ENCODE measurements at regions not wholly inside any gene's neighbourhood (a gene's known extent, or its start where the extent isn't known, plus 50 kb on each side); places are given as distances from the start of the nearest gene placed in this dataset.

DNA sequence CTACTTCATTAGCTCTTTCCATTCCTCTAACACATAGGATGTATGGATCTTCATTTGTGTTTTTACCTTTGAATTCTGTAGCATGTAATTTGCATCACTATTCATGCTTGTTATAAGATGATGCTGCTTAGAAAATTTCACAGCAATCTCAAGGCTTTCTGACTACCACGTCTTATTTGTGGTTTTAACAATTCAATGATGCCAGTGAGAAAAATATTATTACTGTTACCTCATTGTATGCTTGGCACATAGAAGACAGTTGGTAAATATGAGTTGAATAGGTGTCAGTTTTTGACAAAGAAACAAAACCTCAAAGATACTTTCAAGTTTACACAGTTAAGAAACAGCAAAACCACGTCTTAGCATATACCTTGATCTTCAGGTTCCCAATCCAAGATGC, 428.6 kb downstream of the TFAP2A start:
- H3K9me3 Mint-ChIP-seq, result peaks cover 4% of the 10 kb centered on the region
- H3K27ac Mint-ChIP-seq, result no peak overlapping the region
- no peak for ATAC-seq (replicated peaks)

GRCh38 chr6:9985481-9985880, 429.4 kb downstream of the TFAP2A start:
- H3K27me3 Mint-ChIP-seq, result no peaks in the 10 kb centered on the region
- H3K36me3 Mint-ChIP-seq (ENCODE audit: low read depth), result no peaks in the 10 kb centered on the region
- no peak for ATAC-seq (replicated peaks)
- H3K4me3 Mint-ChIP-seq, result no peak overlapping the region
- no peak overlapping the region for H3K27ac Mint-ChIP-seq
- H3K4me1 Mint-ChIP-seq, result no peaks in the 10 kb centered on the region
- peaks cover 5% of the 10 kb centered on the region for H3K9me3 Mint-ChIP-seq

More for the DNA sequence above, 428.6 kb downstream of the TFAP2A start:
- Mint-ChIP-seq H3K4me1 (no peaks in the 10 kb centered on the region), H3K36me3 (ENCODE audit: low read depth) (no peaks in the 10 kb centered on the region), H3K27me3 (no peaks in the 10 kb centered on the region), H3K4me3 (no peak overlapping the region)

DNA sequence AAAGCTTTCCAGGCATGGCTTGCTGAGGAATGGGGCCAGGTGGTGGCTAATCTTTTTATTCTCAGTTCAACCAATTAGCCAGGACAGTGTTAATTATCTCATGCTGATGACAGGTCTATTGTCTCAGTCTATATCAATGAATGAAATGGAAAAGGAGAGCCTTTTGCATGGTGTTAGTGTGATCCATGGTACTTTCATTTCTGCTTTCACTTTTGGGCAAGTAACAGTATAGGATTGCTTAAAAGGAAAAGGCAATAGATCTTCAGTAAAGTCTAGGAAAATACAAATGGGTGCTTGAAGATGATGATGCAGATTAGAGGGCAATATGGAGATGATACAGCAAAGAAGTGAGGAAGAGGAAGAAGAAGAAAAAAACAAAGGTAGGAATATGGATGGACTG, 430.3 kb downstream of the TFAP2A start:
- H3K9me3 Mint-ChIP-seq, result peaks cover 5% of the 10 kb centered on the region
- H3K27me3 Mint-ChIP-seq, result no peaks in the 10 kb centered on the region
- no peak overlapping the region for H3K27ac Mint-ChIP-seq
- no peak overlapping the region for H3K4me3 Mint-ChIP-seq
- H3K36me3 Mint-ChIP-seq (ENCODE audit: low read depth), result no peaks in the 10 kb centered on the region
- ATAC-seq (replicated peaks), result no peak
- H3K4me1 Mint-ChIP-seq, result no peaks in the 10 kb centered on the region

DNA sequence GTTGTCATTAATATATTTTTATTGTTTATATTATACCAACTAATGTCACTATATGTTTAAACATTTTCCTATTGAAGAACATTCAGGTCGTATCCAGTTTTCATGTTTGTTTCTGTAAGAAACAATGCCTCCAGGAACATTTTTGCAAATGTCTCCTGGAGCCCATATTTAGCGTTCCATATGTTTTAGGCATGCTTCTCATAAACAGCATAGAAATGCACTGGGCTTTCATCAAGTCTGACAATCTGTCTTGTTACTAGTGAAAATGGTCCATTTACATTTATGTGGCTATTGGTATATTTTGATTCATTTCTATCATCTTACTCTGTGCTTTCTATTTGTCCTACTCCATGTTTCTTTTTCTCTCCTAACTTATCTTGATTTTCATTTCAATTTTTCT, 431.7 kb downstream of the TFAP2A start:
- Mint-ChIP-seq H3K27me3 (no peaks in the 10 kb centered on the region), H3K36me3 (ENCODE audit: low read depth) (no peaks in the 10 kb centered on the region), H3K27ac (no peak overlapping the region), H3K4me3 (no peak overlapping the region), H3K4me1 (no peaks in the 10 kb centered on the region), H3K9me3 (peaks cover 5% of the 10 kb centered on the region)
- ATAC-seq (replicated peaks), result no peak

- no peak for ATAC-seq (replicated peaks)
- H3K27me3 Mint-ChIP-seq, result no peaks in the 10 kb centered on the region
- peaks cover 5% of the 10 kb centered on the region for H3K9me3 Mint-ChIP-seq
- H3K36me3 Mint-ChIP-seq (ENCODE audit: low read depth), result no peaks in the 10 kb centered on the region
- no peaks in the 10 kb centered on the region for H3K4me1 Mint-ChIP-seq
- H3K27ac Mint-ChIP-seq, result no peak overlapping the region
- no peak overlapping the region for H3K4me3 Mint-ChIP-seq
Observed at GRCh38 chr6:9982215-9982614, 432.7 kb downstream of the TFAP2A start.

DNA sequence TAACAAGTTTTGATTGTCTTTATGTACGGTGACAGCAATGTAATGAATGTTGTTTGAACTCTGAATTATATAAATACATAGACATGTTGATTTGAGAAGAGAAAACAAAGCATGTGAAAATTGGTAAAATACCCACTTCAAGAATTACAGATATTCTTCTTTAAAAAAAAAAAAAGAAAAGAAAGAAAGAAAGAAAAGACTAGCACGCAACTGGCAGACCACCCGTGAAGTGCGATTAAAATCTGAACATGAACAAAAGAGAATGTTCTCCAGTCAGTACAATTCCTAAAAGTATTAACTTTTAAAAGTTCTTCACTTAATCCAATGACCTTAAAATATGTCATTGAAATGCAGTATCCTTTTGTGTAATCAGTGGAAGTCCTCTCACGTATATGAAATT, 434.9 kb downstream of the TFAP2A start:
- no peaks in the 10 kb centered on the region for H3K4me1 Mint-ChIP-seq
- no peak overlapping the region for H3K27ac Mint-ChIP-seq
- no peaks in the 10 kb centered on the region for H3K36me3 Mint-ChIP-seq (ENCODE audit: low read depth)
- H3K4me3 Mint-ChIP-seq, result no peak overlapping the region
- ATAC-seq (replicated peaks), result no peak
- H3K27me3 Mint-ChIP-seq, result no peaks in the 10 kb centered on the region
- H3K9me3 Mint-ChIP-seq, result peaks cover 13% of the 10 kb centered on the region

DNA sequence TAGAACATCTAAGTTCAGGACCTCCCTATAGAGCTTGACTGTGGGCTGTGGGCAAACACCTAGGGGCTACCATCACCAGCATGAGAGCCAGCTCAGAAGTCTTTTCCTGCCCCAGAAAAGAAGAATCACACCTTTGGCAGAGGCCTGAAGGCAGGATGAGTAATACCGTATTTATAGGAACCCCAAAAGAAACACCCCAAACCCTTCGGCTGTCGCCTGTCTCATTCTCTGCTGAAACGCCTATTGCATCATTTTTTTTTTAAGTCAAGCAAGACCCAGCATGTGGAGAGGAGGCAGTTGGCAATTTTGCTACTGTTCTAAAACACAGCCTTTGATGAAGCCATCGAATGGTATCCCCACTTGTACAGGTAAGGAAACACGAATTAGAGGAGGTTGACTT, 436.4 kb downstream of the TFAP2A start:
- no peaks in the 10 kb centered on the region for H3K4me1 Mint-ChIP-seq
- no peaks in the 10 kb centered on the region for H3K27me3 Mint-ChIP-seq
- H3K27ac Mint-ChIP-seq, result no peak overlapping the region
- no peak for ATAC-seq (replicated peaks)
- no peaks in the 10 kb centered on the region for H3K36me3 Mint-ChIP-seq (ENCODE audit: low read depth)
- peaks cover 13% of the 10 kb centered on the region for H3K9me3 Mint-ChIP-seq
- no peak overlapping the region for H3K4me3 Mint-ChIP-seq

GRCh38 chr6:9977411-9977810, 437.5 kb downstream of the TFAP2A start:
- no peak for ATAC-seq (replicated peaks)
- Mint-ChIP-seq H3K27ac (no peak overlapping the region), H3K36me3 (ENCODE audit: low read depth) (no peaks in the 10 kb centered on the region), H3K4me1 (no peaks in the 10 kb centered on the region), H3K27me3 (no peaks in the 10 kb centered on the region), H3K4me3 (no peak overlapping the region), H3K9me3 (peaks cover 13% of the 10 kb centered on the region)

- Mint-ChIP-seq H3K27me3 (no peaks in the 10 kb centered on the region), H3K36me3 (ENCODE audit: low read depth) (no peaks in the 10 kb centered on the region), H3K9me3 (no peaks in the 10 kb centered on the region), H3K27ac (no peak overlapping the region), H3K4me3 (no peak overlapping the region), H3K4me1 (no peaks in the 10 kb centered on the region)
- no peak for ATAC-seq (replicated peaks)
Observed at GRCh38 chr6:9961646-9962045, 453.2 kb downstream of the TFAP2A start.

DNA sequence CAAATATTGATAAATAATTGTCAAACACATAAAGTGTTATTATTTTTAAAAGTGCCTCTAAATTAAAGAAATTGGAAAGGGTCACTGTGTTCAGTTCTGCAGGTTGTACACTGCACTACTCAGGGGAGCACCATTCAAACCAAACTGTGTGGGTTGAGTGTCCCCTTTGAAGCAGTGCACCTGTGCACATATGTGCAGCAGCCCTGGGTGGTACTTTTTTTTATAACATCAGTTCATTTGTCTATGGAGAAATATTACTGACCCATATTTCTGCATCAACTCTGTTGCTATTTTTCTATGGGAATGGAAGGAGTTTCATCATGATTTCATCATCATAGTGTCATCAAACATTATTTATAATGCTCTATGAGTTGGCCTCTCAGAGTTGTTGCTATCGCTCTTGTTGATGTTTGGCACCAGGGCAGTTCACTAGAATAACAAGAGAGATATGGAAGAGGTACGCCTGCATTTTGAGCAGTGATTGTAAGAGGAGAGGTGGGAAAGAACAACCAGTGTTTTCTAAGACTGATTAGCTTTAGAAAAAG, 457.6 kb downstream of the TFAP2A start:
- no peak overlapping the region for H3K27ac Mint-ChIP-seq
- no peaks in the 10 kb centered on the region for H3K4me1 Mint-ChIP-seq
- no peak for ATAC-seq (replicated peaks)

DNA sequence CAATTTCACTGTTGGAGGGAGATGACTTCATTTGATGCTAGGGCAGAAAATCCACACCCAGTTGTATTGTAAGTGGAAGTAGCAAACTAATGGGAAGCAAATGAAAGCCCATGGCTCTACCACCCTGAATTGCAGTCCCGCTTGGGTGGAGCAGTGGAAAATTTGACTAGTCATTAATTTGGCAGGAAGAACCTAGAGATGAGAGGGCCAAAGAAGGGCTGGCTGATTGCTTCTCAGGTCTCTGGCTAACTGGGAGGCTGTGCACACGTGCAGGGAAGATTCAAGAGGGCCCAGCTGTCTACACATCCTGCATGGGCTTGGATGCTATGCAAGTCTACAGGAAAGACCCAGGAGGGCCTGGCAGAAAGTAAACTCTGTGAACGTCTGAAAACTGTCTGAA, 466.2 kb downstream of the TFAP2A start:
- Mint-ChIP-seq H3K4me3 (no peak overlapping the region), H3K36me3 (ENCODE audit: low read depth) (no peaks in the 10 kb centered on the region), H3K9me3 (peaks cover 8% of the 10 kb centered on the region), H3K27ac (no peak overlapping the region), H3K27me3 (no peaks in the 10 kb centered on the region), H3K4me1 (no peaks in the 10 kb centered on the region)
- ATAC-seq (replicated peaks), result no peak

More for the DNA sequence above, 457.6 kb downstream of the TFAP2A start:
- H3K36me3 Mint-ChIP-seq (ENCODE audit: low read depth), result no peaks in the 10 kb centered on the region
- H3K9me3 Mint-ChIP-seq, result peaks cover 8% of the 10 kb centered on the region
- no peaks in the 10 kb centered on the region for H3K27me3 Mint-ChIP-seq
- no peak overlapping the region for H3K4me3 Mint-ChIP-seq

DNA sequence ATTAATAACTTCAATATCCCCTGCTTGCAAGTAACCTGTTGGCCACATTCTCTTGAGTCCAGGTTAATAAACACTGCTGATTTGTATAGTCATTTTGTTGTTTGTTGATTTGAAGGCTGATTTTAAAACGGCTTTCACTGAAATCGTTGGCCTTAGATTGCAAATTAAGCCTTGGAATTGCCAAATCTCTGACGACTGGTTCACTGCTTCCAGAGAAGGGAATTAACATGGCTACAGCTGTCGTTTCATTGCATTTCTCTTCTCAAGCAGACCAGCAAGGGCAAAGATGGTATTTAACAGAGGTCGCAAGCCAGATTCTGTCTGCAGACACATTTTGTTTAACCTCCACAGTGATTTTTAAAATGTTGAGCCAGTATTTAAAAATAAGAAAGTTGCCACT, 470.9 kb downstream of the TFAP2A start:
- H3K4me3 Mint-ChIP-seq, result no peak overlapping the region
- no peaks in the 10 kb centered on the region for H3K27me3 Mint-ChIP-seq
- H3K27ac Mint-ChIP-seq, result no peak overlapping the region
- H3K36me3 Mint-ChIP-seq (ENCODE audit: low read depth), result no peaks in the 10 kb centered on the region
- peaks cover 13% of the 10 kb centered on the region for H3K9me3 Mint-ChIP-seq
- ATAC-seq (replicated peaks), result no peak
- H3K4me1 Mint-ChIP-seq, result no peaks in the 10 kb centered on the region

DNA sequence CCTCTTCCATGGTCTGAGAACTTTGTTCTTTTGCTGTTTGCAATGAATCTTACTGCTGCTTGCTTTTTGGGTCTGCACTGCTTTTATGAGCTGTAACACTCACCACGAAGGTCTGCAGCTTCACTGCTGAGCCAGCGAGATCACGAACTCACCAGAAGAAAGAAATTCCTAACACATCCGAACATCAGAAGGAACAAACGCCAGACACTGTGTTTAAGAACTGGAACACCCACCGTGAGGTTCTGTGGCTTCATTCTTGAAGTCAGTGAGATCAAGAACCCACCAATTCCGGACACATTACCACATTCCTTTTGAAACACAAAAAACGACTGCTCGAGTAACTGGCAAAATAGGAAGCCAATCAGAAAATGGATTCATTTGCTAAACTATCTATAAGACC, 471.8 kb downstream of the TFAP2A start:
- Mint-ChIP-seq H3K9me3 (peaks cover 13% of the 10 kb centered on the region), H3K27me3 (no peaks in the 10 kb centered on the region), H3K4me1 (no peaks in the 10 kb centered on the region), H3K4me3 (no peak overlapping the region), H3K36me3 (ENCODE audit: low read depth) (no peaks in the 10 kb centered on the region), H3K27ac (no peak overlapping the region)
- ATAC-seq (replicated peaks), result no peak

DNA sequence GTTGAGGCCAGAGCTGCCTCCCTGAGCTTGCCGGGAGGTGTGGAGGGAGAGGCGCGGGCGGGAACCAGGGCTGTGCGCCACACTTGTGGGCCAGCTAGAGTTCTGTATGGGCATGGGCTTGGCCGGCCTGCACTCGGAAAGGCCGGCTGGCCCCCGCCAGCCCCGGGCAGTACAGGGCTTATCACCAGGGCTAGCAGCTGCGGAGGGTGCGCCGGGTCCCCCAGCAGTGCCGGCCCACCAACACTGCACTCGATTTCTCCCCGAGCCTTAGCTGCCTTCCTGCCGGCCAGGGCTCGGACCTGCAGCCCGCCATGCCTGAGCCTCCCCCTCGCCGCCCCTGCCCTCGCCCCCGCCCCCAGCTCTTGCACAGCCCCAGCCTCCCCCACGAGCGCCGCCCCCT, 472.7 kb downstream of the TFAP2A start:
- Mint-ChIP-seq H3K4me1 (no peaks in the 10 kb centered on the region), H3K9me3 (peaks cover 13% of the 10 kb centered on the region), H3K27me3 (no peaks in the 10 kb centered on the region), H3K27ac (no peak overlapping the region), H3K4me3 (no peak overlapping the region), H3K36me3 (ENCODE audit: low read depth) (no peaks in the 10 kb centered on the region)
- ATAC-seq (replicated peaks), result no peak

DNA sequence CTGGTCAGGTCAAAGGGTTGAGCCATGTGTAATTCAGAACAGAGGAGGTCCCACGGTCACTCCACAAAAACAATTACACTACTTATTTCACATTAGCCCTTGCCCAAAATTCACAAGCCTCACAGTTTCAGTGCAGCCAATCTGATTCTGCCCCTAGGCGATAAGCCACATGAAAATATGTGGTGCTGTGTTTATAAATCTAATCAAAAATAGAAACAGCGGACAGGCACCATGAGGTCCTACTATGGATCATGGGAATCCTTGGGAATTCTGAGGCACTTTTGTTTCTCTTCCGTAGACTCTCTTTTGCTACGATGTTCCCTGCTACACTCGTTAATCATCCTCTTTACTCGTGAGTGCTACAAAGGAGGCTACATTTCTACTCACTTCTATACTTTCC, 476.1 kb downstream of the TFAP2A start:
- Mint-ChIP-seq H3K36me3 (ENCODE audit: low read depth) (no peaks in the 10 kb centered on the region), H3K4me3 (no peak overlapping the region), H3K4me1 (no peaks in the 10 kb centered on the region), H3K27me3 (no peaks in the 10 kb centered on the region), H3K27ac (no peak overlapping the region), H3K9me3 (peaks cover 5% of the 10 kb centered on the region)
- ATAC-seq (replicated peaks), result no peak

Data from activated T-helper 17 cell treated with anti-CD3 and anti-CD28 coated beads, Interleukin-2, amount 50 U/mL, for 72 hours (primary cell).